K562 (cell line): ENCODE measurements at regions not wholly inside any gene's neighbourhood (a gene's known extent, or its start where the extent isn't known, plus 50 kb on each side); places are given as distances from the start of the nearest gene placed in this dataset.

Source experiments
- ATAC-seq: fragments of 200-7000 bp; cut with Tn5 transposase; 3 replicates; pipeline ENCODE4 v1.9.1; 2020; ENCODE audit warnings: moderate library complexity
- BruUV-seq: library from RNA; stranded (reverse); fragments of 400-500 nt; replicated peaks from 2 replicates; lab custom pipeline; 2021; lab: Mats Ljungman, UMichigan
- CTCF ChIA-PET: fragments of 300-600 bp; formaldehyde crosslinking; extraction: SDS; loops from one replicate; lab custom pipeline; 2021; ENCODE audit warnings: low intra/inter-chr PET ratio; lab: Yijun Ruan, JAX
- POLR2A ChIA-PET: fragments of 300-600, 350-650 bp; sonication (Branson Sonifier 250); formaldehyde crosslinking; extraction: SDS; loops from one replicate; lab custom pipeline; 2021; ENCODE audit warnings: antibody characterized with exemption, inconsistent platforms; lab: Yijun Ruan, JAX
- DNase-seq, 4 experiments: peaks; one replicate each; pipeline versions ENCODE4 v3.0.0 to v3.0.0-alpha.2; 2011 to 2018; ENCODE audit warnings: low spot score in 3 of 4, mixed read lengths in 3 of 4; ENCODE audit errors: extremely low read depth in 1 of 4
- FAIRE-seq: peaks from 2 replicates; lab custom pipeline; 2011; peaks lifted over from hg19 to GRCh38; lab: Jason Lieb, UNC
- H2AFZ ChIP-seq: 2 replicates; pipeline ENCODE4 v1.6.0; 2011; ENCODE audit warnings: low read depth, low read length, control low read depth, inconsistent platforms
- H3K27ac ChIP-seq: fragments of 200-600 bp; 3 replicates; pipeline ENCODE4 v1.8.0; 2011; ENCODE audit warnings: low read depth, mild to moderate bottlenecking, control low read depth, inconsistent platforms, low read length, moderate library complexity, mixed read lengths; ENCODE audit errors: extremely low read depth
- H3K27me3 ChIP-seq, 2 experiments: fragments of 300-600 bp in 1 of 2; 2 replicates in 1 of 2; 3 replicates in 1 of 2; pipeline versions ENCODE4 v1.6.0 to v1.8.0; 2011; ENCODE audit warnings: inconsistent platforms in 2 of 2, low read length in 2 of 2, mild to moderate bottlenecking in 1 of 2, mixed read lengths in 1 of 2, moderate library complexity in 1 of 2; ENCODE audit not compliant: control insufficient read depth in 2 of 2, insufficient read depth in 2 of 2
- H3K36me3 ChIP-seq: fragments of 300-600 bp; 3 replicates; pipeline ENCODE4 v1.8.0; 2011; ENCODE audit warnings: mild to moderate bottlenecking, low read length, inconsistent platforms; ENCODE audit not compliant: control insufficient read depth, insufficient read depth
- H3K4me1 ChIP-seq, 2 experiments: fragments of 200-600 bp in 1 of 2; replicated peaks in 1 of 2; 2 replicates in 1 of 2; 3 replicates in 1 of 2; pipeline versions ENCODE4 v1.5.1 to v1.8.0; 2011; ENCODE audit warnings: inconsistent platforms in 2 of 2, low read length in 2 of 2, mild to moderate bottlenecking in 1 of 2, mixed read lengths in 1 of 2, moderate library complexity in 1 of 2; ENCODE audit not compliant: control insufficient read depth in 2 of 2, insufficient read depth in 2 of 2
- H3K4me2 ChIP-seq: 2 replicates; pipeline ENCODE4 v1.6.1; 2011; ENCODE audit warnings: low read length, control low read depth, inconsistent platforms, mixed read lengths; ENCODE audit not compliant: insufficient read depth
- H3K4me3 ChIP-seq: fragments of 200-600 bp; sonication (generic), shearing (Covaris generic); 2 replicates; pipeline ENCODE4 v1.5.1; 2016; ENCODE audit warnings: control low read depth, inconsistent platforms
- H3K79me2 ChIP-seq: fragments of 200-600 bp; 3 replicates; pipeline ENCODE4 v1.8.0; 2011; ENCODE audit warnings: low read length, inconsistent platforms; ENCODE audit not compliant: control insufficient read depth, insufficient read depth
- H3K9ac ChIP-seq, 2 experiments: 2 replicates each; pipeline versions ENCODE4 v1.6.0 to v1.6.1; 2011; ENCODE audit warnings: low read depth in 2 of 2, low read length in 2 of 2, control low read depth in 1 of 2, inconsistent platforms in 1 of 2, mild to moderate bottlenecking in 1 of 2, mixed read lengths in 1 of 2; ENCODE audit not compliant: insufficient read depth in 1 of 2
- H3K9me1 ChIP-seq: one replicate; pipeline ENCODE4 v1.6.0; 2011; ENCODE audit warnings: inconsistent platforms, mild to moderate bottlenecking, low read length, moderate library complexity; ENCODE audit not compliant: control insufficient read depth, insufficient read depth
- H3K9me3 ChIP-seq: replicated peaks from 2 replicates; pipeline ENCODE4 v1.5.1; 2011; ENCODE audit warnings: low read depth, low read length, inconsistent platforms; ENCODE audit not compliant: control insufficient read depth, insufficient read depth
- H4K20me1 ChIP-seq: replicated peaks from 2 replicates; pipeline ENCODE4 v1.6.1; 2011; ENCODE audit warnings: low read length, inconsistent platforms, mixed read lengths; ENCODE audit not compliant: control insufficient read depth, insufficient read depth
- ATF1 ChIP-seq, 2 experiments: fragments of 450-650 bp in 1 of 2; IDR thresholded peaks; 2 replicates each; pipeline ENCODE4 v1.6.1; 2016; ENCODE audit warnings: missing compliant biosample characterization in 1 of 2, missing genetic modification characterization in 1 of 2
- ESRRB ChIP-seq: fragments of 250-450 bp; sonication (Bioruptor Pico); IDR thresholded peaks from 2 replicates; pipeline ENCODE4 v1.5.0; 2020; ENCODE audit warnings: mild to moderate bottlenecking, moderate library complexity, borderline replicate concordance
- GATAD2A ChIP-seq: fragments of 450-650 bp; IDR thresholded peaks from 2 replicates; pipeline ENCODE4 v1.6.1; 2017
- GTF2B ChIP-seq: IDR thresholded peaks from 2 replicates; pipeline ENCODE4 v1.6.1; 2011; ENCODE audit not compliant: insufficient read length; ENCODE audit errors: extremely low read depth
- RBM25 ChIP-seq: fragments of 200-400 bp; formaldehyde crosslinking; IDR thresholded peaks from 2 replicates; pipeline ENCODE4 v1.6.1; 2018; ENCODE audit warnings: low read length, low read depth, moderate library complexity; ENCODE audit not compliant: severe bottlenecking
- SIN3A ChIP-seq, 2 experiments: fragments of 150-350 bp in 1 of 2; IDR thresholded peaks; 2 replicates each; pipeline ENCODE4 v1.6.1; 2011 to 2016; ENCODE audit warnings: borderline replicate concordance in 2 of 2, low read depth in 2 of 2, low read length in 2 of 2, mild to moderate bottlenecking in 2 of 2, moderate library complexity in 2 of 2; ENCODE audit not compliant: control insufficient read depth in 1 of 2
- SIRT6 ChIP-seq: IDR thresholded peaks from one replicate; pipeline ENCODE4 v1.6.1; 2012; ENCODE audit warnings: low read depth, mild to moderate bottlenecking, control low read depth, inconsistent platforms, low read length, moderate library complexity
- SP1 ChIP-seq: sonication (generic); formaldehyde crosslinking; IDR thresholded peaks from 2 replicates; pipeline ENCODE4 v1.8.1; 2022; ENCODE audit warnings: mild to moderate bottlenecking, missing genetic modification reagents
- ZNF212 ChIP-seq: fragments of 450-650 bp; formaldehyde crosslinking; IDR thresholded peaks from 2 replicates; pipeline ENCODE4 v1.4.0; 2020; ENCODE audit warnings: mild to moderate bottlenecking
- ZNF23 ChIP-seq: fragments of 250-450 bp; sonication (Bioruptor Pico); IDR thresholded peaks from 2 replicates; pipeline ENCODE4 v1.4.0; 2020; ENCODE audit warnings: mild to moderate bottlenecking
- ZNF232 ChIP-seq: sonication (generic); formaldehyde crosslinking; IDR thresholded peaks from 2 replicates; pipeline ENCODE4 v1.8.0; 2022; ENCODE audit warnings: mild to moderate bottlenecking, missing genetic modification reagents
- ZNF655 ChIP-seq: fragments of 250-450 bp; sonication (Bioruptor Pico); IDR thresholded peaks from 2 replicates; pipeline ENCODE4 v1.5.0; 2021
- ZNF717 ChIP-seq: fragments of 250-450 bp; sonication (Bioruptor Pico); IDR thresholded peaks from 2 replicates; pipeline ENCODE4 v1.5.0; 2021
- ZNF740 ChIP-seq, 3 experiments: fragments of 200-800 bp in 1 of 3; sonication (Bioruptor generic) in 1 of 3; sonication (generic) in 1 of 3; formaldehyde crosslinking in 1 of 3; IDR thresholded peaks; 2 replicates each; pipeline versions ENCODE4 v1.6.1 to v1.8.0; 2016 to 2022; ENCODE audit warnings: mild to moderate bottlenecking in 2 of 3, missing compliant biosample characterization in 2 of 3, missing genetic modification characterization in 2 of 3, missing genetic modification reagents in 1 of 3
- WGBS: fragments of 100-300 bp; shearing (Covaris generic); methylation state at CpG from one replicate; pipeline ENCODE4 v1.1.6; 2016; ENCODE audit warnings: low coverage, mixed read lengths; ENCODE audit not compliant: insufficient coverage; ENCODE audit errors: missing lambda C conversion rate; 5-methylcytosine and 5-hydroxymethylcytosine counted together
- in situ Hi-C: fragments of 300-500 bp; cut with MboI; formaldehyde crosslinking; loops from 4 replicates; pipeline ENCODE4 v1.15.0; 2018; ENCODE audit warnings: inconsistent platforms, mixed read lengths
- intact Hi-C: fragments of 100-400 bp; cut with micrococcal nuclease; formaldehyde crosslinking; loops from 2 replicates; pipeline ENCODE4 v1.14.2; 2022

- ATAC-seq (no peak), FAIRE-seq (no peak), DNase-seq (no peak)
- WGBS, result 0% methylated on average over 1 of the region's 1 CpG
- TF ChIP-seq ZNF232 (CRISPR knock-in tag) (no peak), RBM25 (no peak), ZNF740 (CRISPR knock-in tag; IDR thresholded peaks at IDR 0.05) (no peak), ZNF740 (tag; IDR thresholded peaks at IDR 0.05) (no peak), SIN3A (IDR thresholded peaks at IDR 0.05; ENCODE audit: borderline replicate concordance in 2 of 2, control insufficient read depth in 1 of 2, low read depth in 2 of 2, low read length in 2 of 2) (no peak), ATF1 (CRISPR knock-in tag; IDR thresholded peaks at IDR 0.05) (no peak), ATF1 (tag; IDR thresholded peaks at IDR 0.05) (no peak), SP1 (CRISPR knock-in tag) (no peak), SIRT6 (no peak), GTF2B (no peak), GATAD2A (no peak), ZNF23 (CRISPR knock-in tag) (no peak), ZNF655 (CRISPR knock-in tag) (no peak), ZNF717 (CRISPR knock-in tag) (no peak), ESRRB (CRISPR knock-in tag) (no peak), ZNF212 (no peak)
- H3K36me3 ChIP-seq, result no peaks in the 10 kb centered on the region
- H3K4me3 ChIP-seq, result no peak overlapping the region
- intact Hi-C loops (no loop called here), in situ Hi-C loops (no loop called here)
- CTCF ChIA-PET, result no interaction called here
- H3K79me2 ChIP-seq, result no peaks in the 10 kb centered on the region
- H3K9me3 ChIP-seq, result no peaks in the 10 kb centered on the region
- no peaks in the 10 kb centered on the region for H3K9me1 ChIP-seq
- no peak overlapping the region for H3K27ac ChIP-seq
- H3K4me1 ChIP-seq, result no peaks in the 10 kb centered on the region
- H2AFZ ChIP-seq, result no peak overlapping the region
- H3K4me2 ChIP-seq, result no peak overlapping the region
- POLR2A ChIA-PET, result no interaction called here
- no TSS peak for BruUV-seq
- H3K27me3 ChIP-seq, result no peaks in the 10 kb centered on the region
- H3K9ac ChIP-seq, result no peak overlapping the region
- no peaks in the 10 kb centered on the region for H4K20me1 ChIP-seq
Observed at GRCh38 chr9:10678790-10679189, 66.0 kb upstream of the PTPRD start.
